ENCODE measurements at regions not wholly inside any gene's neighbourhood (a gene's known extent, or its start where the extent isn't known, plus 50 kb on each side); places are given as distances from the start of the nearest gene placed in this dataset.
"Not testable (repeated sequence)": the region's sequence is repeated elsewhere in the genome, so short reads cannot be mapped to it uniquely, and the experiment has no call there.

DNA sequence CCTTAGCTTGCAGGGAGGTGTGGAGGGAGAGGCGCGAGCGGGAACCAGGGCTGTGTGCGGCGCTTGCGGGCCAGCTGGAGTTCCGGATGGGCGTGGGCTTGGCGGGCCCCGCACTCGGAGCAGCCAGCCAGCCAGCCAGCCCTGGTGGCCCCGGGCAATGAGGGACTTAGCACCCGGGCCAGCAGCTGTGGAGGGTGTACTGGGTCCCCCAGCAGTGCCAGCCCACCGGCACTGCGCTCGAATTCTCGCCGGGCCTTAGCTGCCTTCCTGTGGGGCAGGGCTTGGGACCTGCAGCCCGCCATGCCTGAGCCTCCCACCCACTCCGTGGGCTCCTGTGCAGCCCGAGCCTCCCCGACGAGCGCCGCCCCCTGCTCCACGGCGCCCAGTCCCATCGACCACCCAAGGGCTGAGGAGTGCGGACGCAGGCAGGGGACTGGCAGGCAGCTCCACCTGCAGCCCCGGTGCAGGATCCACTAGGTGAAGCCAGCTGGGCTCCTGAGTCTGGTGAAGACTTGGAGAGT is 462.2 kb downstream of the ACTL7B start:
- not testable (repeated sequence) for DNase-seq

DNA sequence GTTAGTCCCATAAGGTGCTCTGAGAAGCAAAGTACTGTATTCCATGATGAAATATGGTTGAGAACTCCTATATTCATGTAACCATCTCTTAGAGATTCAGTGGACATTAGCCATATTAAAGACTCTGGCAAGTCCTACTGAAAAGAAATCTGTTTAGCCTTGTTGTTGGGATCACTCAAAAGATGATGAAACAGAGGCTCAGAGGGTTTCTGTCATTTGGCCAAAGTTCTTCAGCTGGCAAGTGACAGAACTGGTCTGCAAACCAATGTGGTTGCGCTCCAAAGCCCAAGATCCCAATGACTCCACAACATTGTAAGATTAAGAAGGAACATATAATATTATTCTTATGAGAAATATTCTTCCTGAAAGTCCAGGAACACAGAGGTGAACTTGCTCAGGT is 462.9 kb downstream of the ACTL7B start:
- no peak for DNase-seq

DNA sequence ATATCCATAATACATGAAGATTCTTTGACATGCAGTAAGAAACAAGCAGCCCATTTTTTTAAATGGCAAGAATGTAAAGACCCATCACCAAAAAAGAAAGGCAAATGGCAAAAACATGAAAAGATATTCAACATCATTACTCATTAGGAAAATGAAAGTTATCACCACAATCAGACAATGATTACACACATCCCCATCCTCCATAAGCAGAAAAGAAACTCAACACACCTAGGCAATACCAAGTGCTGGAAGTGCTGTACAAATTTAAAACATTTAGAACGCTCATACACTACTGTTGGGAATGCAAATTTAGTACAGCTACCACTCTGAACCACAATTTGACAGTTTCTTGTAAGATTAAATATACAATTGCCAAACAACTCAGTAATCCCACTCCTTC is 466.7 kb downstream of the ACTL7B start:
- DNase-seq, result no peak

DNA sequence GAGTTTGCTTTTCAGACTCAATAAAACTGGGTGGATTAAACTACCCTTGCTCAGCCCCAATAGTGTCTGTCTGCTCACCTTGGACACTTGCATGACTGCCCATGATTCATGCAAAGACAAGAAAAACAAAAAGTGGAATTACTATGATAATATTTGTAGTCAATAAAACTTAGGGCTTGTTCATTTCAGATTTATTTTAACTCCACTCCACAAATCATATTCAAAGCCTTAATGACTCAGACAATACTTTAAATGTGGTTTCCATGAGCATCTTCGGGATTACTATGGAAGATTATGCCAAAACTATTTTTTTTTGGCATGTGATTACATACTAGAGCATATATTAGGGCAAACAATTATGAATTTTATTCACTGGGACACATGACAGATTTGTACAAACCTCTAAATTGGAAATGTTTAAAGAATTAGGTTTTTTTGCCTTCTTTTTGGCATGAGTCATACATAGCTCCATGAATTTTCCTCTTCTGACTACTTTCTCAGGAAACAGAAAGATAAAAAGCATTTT is 468.9 kb downstream of the ACTL7B start:
- no peak for DNase-seq

DNA sequence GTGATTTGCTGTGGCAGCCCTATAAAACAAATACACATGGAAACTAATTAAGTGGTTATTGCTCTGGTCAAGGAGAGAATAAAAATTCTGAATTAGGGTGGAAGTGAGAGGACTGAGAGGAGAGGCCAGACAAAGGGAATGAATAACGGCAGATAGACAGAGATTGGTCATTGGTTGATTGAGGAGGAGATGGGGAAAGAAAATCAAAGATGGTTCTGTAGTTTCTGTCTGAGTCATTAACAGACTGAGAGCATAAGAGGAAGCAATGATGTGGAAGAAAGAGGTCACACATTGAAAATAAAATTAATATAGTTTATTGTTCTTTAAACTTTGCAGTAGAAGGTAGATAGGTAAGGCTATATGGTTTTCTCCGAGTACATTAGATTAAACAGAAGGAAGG is 469.8 kb downstream of the ACTL7B start:
- DNase-seq, result no peak

DNA sequence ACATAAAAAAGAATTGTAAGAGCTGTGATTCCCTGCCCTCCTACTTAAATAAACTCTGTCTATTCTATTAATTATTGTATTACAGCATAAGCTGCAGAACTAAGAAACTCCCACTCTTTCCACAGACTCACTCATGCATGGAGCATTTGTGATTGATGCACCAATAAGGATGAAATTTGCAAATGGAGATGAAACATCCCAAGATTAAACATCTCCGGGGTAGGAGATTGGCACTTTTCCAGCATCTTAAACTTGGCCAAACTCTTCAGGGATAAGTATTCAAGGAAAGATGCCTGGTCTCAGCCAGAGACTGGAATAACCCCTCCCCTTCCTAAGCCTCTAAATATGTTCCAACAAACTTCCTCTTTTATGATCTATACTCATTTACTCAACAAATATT is 472.0 kb downstream of the ACTL7B start:
- DNase-seq, result no peak

DNA sequence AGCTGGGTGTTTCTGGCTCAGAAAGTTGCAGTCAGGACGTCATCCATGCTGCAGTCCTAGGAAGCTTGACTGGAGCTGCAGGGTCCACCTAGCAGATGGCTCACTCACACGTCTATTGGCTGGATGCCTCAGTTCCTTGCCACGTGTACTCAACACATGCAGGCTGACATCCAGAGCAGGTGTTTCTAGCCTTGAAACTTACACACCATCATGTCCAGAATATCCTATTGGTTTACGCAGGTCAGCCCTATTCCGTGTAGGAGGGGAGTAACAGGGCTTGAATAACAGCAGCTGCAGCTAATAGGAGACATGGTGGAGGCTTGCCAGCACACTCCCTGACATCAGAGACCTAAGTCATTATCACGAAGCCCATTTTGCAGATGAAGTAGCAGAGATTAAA is 473.5 kb downstream of the ACTL7B start:
- DNase-seq, result no peak

DNA sequence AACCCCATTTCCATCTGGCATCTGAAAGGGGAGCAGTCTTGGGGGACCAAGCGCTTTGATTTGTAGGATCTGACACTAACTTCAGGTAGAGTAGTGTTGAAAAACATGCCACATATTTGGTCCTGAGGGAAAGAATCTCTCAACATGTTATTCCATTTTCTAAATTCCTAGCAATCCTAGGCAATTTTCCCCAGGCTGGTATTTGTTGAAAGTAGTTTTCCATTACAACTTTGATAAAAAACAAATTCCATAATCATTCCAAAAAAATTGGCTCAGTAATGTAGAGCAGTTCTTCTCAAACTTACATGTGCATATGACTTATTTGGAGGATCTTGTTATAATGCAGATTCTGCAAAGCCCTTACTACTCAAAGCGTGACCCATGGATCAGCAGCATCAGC is 477.9 kb downstream of the ACTL7B start:
- DNase-seq, result no peak

DNA sequence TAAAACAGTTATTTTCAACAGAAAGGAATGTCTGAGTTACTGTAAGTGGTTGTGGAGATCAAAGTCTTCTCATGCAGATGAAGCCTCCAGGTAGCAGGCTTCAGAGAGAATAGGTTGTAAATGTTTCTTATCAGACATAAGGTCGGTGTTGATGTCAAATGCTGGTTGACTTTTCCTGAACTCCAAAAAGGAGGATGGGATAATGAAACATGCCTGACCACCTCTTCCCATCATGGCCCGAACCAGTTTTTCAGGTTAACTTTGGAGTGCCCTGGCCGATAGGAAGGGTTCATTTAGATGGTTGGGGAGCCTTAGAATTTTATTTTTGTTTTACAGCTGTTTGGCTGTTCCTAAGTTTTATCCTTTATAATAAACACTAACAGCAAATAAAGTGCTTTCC is 478.4 kb downstream of the ACTL7B start:
- DNase-seq, result no peak

DNA sequence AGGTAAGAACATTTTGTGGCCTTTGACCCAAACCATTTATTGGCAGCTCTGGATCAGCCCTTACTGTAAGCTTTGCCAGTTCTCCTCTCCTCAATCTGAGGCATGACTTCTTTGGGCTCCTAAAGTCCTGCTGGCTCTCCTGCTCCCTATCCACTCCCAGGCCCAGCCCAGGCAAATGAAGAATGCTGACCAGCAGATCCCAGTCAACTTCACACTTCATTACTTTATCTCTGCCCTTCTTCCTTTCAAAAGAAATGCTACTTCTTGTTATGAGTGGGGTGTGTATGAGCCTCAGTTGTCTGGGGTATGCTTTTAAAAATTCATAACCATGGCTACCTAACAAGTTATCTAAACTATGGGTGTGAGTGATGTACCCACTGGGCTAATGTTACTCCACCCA is 479.6 kb downstream of the ACTL7B start:
- no peak for DNase-seq

DNA sequence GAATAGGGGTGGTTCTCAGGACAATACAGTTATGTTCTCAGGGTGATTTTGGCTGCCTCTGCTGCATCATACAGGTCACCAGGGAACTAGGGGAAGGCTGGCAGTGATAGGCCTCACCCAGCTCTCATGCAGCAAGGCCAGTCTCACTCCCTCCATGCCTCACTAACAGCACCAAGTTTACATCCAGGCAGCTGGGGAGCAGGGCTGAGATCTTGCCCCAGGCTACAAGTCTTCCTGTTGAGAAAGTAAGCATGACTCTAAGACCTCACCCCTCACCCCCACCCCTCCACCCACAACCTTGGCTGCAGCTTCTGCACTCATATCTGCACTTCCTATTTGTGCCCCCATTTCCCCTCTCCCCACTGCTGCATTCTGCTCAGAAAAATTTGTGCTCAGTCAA is 481.2 kb downstream of the ACTL7B start:
- no peak for DNase-seq

DNA sequence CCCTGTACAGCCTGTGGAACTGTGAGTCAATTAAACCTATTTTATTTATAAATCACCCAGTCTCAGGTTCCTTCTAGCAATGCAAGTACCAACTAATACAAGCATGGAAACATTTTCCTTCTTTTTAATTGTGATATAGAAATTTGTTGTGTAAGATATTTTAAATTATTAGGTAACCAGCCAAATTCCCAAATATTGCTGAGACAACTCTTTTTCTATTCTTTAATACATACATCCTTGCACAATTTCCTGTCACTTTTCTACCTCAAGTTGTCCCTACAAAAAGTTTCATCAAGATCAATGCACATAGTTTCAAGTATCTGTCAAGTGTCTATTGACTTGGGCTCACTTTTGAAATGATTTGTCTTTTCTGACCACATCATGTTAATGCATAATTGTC is 488.6 kb downstream of the ACTL7B start:
- no peak for DNase-seq

DNA sequence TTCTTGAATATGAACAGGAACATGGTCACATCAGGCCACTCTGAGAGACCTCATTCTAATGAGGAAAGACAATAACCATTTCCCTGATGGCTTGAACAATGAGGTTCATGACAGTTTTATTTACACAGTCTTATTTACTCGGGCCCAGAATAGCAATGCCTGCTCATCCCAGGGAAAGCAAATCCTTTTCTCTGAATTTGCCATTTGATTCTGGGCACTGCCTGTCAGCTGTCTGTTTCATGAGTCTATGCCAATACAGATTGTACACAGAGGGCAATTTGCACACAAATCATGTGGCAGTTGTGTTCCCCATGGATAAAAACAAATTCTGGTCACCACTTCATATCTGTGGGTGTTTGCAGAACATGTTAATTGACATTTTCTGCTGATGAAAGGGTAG is 492.5 kb downstream of the ACTL7B start:
- no peak for DNase-seq

DNA sequence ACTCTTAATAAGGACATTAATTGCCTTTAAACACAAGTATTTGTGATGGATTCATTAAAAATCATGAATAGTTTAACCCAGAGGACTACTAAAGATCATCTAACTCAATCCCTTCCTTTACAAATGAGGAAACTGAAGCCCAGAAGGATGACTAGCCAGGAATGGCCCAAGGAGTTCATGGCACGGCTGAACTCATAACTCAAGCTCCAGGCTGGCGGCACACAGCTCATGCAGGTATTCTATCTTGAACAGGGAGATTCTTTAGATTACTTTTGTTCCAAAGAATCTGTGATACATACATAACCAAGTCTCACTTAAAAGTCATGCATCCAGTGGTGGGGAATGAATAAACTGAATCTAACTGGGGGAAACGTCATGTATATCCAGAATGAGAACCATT is 495.5 kb downstream of the ACTL7B start:
- DNase-seq, result no peak

DNA sequence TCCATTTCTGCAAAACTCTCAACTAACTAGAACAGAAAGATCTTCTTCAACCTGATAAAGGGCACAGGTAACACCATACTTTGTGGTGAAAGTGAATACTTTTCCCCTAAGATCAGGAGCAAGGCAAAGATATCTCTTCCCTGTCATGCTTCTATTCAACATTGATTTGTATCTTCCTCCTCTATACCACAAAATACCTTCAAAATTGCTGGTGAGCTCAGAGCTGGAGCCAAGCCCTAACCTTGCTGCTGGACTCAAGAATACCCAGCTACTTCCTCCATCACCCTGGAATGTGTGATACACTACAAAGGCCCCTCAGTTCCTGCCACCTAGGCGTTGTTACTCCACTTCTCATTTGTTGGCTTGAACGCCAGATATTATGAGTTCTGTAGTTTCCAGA is 499.0 kb downstream of the ACTL7B start:
- DNase-seq, result no peak

DNA sequence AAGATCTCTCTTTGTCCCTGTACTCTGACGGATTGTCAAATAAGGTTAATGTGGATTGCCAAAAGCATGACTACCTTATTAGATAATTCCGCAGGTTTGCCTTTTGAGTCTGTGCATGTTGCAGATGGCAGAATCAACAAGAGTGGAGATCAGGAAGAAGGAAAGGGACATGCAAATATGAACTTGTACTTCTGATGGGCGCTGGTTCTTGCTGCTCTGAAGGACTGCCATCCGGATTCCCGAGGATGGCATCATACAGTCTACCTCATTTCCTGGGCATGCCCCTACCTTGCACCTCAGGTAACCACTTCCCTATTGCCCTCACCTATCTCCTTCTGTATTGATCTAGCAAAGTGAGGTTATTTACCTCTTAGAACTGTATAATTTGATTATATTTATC is 504.2 kb downstream of the ACTL7B start:
- DNase-seq, result no peak

DNA sequence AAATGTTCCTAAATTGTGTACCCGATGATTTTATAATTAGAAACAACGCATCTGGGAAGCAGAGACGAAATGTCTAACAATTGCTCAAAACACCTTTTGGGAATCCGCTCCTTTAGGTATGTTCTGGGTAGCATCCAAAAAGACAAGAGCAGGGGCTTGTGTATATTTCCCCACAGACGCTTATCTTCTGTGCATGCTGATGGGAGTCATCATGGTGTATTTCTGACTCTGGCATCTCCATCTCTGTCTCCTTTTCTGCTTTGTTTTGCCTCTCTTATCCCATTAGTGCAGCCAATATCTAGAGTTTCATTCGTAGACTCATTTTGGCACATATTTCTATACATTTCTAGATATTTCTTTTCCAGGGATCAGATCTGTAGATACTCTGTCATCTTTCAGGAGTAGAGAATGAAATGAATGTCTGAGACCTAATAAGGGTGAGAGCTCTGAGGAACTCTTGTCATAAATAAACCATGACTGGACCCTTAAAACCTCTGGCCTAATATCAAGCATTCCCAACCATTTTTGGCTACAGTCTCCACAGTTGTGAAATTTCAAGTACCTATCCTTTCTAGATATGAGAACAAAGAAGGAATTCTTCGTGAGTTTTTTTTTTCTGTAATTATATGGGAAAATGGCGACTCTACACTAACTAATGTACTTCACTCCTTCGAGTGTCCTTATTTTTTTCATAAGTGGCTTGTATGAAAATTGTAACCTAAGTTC is 508.2 kb downstream of the ACTL7B start:
- no peak for DNase-seq

DNA sequence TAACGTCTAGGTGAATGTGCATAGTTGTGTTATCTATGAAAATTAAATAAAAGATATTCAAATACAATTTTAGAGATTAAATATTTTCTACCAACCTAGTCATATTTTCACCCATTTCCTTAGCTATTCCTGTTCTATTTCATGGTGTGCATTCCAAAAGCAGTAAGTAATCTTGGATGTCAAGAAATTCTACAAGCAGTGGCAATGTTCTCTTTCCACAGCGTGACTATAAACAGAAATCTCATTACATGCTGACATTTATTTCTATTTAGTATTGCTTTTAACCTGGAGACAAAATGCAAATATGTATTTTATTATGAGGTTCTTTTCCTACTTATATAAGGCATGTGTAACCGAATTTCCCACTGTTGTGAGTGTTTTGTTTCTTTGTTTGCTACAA is 510.0 kb downstream of the ACTL7B start:
- no peak for DNase-seq

DNA sequence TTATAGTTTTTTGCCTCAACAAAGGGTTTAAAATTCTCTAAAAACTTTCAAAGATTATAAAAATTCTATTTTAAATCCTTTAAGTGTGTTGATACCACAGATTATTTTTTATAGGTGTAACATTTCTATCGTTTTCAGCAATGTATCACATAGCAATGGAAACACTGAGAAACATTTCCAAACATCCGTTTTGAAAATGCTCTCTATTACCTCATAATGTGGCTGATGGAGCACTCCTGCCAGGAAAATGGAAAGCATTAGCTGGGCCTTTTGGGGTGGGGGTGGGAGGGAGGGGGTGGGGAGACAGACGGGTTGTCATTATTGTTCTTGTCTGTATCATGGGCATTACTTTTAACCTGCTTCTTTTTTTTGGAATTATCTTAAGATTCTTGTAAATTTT is 516.5 kb downstream of the ACTL7B start:
- DNase-seq, result no peak

DNA sequence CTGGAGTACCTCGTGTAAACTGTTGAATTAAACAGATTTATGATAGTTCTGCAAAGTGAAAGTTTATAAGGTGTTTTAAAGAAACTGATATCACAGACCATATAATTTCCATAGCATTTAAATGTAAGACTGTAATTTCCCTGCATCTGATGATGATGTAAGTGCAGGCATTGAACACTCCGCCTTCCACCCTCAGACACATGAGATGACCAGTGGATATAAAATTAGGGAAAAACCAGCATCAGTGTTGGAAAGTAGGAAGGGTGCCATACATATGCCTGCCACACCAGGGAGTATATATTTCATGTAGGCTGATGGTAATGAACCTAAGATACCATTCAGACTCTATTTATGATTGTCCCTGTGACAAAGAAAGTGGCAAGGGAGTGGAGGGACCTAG is 519.2 kb downstream of the ACTL7B start:
- DNase-seq, result no peak

DNA sequence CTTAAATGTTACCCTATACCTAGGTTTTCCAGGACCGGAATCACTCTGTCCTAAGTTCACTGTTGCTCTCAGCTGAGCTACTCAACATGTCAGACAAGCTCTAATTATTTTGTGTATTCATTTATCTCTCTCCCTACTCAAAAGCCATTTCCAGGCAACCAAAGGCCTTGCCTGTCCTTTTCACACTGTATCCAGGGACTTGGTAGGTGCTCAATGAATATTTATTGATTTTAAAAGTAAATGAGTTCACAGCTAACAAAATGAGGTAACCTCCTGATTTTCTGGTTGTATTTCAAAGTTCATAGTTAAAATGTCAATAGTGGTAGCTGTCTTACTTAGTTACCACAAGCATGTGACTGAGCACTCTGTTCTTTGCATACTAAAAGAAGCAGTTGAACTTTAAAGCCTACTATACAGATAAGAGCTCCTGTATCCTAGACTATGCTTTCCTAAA is 522.2 kb downstream of the ACTL7B start:
- DNase-seq, result no peak

DNA sequence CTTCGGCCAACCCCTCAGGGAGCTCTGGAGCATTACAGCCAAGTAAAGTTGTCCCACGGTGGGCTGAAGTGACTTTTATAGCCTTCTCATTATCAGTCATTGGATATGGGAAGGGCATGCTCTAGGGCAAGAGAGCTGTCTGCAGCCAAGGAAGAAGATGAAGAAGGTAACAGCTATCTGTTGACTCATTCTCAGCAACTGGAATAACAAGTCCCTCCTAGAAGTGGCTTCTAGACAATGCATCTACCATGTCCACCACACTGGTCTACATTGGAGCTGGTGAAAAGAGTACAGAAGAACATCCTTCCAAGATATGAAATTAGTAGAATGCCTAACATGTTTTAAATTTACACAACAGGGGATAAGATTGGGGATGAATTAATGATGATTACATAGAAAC is 524.2 kb downstream of the ACTL7B start:
- no peak for DNase-seq

DNA sequence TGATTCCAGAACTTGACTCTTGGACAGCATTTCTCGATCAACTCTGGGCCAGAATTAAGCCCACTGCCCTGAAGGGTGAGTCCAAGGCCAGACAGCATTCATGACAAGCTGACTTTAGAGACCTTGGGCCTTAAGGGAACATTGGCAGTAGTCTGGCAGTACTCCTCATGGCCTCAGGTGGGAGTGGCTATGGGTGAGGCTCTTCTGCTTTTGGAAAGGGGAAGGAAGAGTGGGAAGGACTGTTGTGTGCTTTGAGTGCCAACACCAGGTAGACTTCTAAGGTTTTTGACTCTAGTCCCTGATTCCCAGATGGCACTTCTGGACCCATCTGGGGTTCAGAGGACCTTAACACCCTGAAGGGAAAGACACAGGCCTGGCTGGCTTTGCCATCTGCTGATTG is 530.4 kb downstream of the ACTL7B start:
- no peak for DNase-seq

DNA sequence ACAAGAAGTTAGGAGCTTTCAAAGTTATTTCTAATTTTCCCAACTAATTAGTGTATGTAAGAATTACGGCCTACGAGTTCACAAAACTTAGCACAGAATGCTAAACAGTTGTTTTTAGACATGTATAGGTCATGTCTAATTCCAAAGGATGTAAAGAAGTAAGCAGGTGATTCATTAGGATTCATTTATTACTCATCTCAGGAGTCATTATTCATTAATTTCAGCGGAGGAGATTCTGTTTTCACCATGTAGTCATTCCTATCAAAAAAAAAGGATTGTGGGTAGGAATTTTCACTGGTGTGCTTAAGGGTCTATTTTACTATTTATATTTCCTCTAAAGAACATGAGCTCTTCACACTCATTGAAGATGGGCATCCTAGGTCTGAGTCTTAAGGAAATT is 532.2 kb downstream of the ACTL7B start:
- DNase-seq, result no peak
